HG02678 (cell line): ENCODE measurements at regions not wholly inside any gene's neighbourhood (a gene's known extent, or its start where the extent isn't known, plus 50 kb on each side); places are given as distances from the start of the nearest gene placed in this dataset.
"Not testable (repeated sequence)": the region's sequence is repeated elsewhere in the genome, so short reads cannot be mapped to it uniquely, and the experiment has no call there.

Experiments
- ATAC-seq: cut with Tn5 transposase; IDR thresholded peaks from one replicate; pipeline ENCODE4 v1.9.1; 2021; ENCODE audit warnings: mild to moderate bottlenecking, moderate library complexity; ENCODE audit not compliant: unreplicated experiment

DNA sequence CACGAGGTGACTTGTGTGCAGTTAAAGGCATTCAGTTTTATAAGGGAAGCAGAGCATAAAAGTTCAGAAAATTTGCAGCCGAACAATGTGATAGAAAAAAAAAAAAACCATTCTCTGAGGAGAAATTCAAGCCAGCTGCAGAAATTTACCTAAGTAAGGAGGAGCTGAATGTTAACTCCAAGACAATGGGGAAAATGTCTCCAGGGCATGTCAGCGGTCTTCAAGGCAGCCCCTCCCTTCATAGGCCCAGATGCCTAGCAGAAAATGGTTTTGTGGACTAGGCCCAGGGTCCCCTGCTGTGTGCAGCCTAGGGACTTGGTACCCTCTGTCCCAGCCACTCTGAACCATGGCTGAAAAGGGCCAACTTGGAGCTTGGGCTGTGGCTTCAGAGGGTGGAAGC is 1764.0 kb downstream of the C4orf33 start:
- ATAC-seq = no peak

GRCh38 chr4:130896920-130897319 is 1801.0 kb downstream of the C4orf33 start:
- no peak for ATAC-seq

- ATAC-seq = no peak
Observed at GRCh38 chr4:130901321-130901720, 1805.4 kb downstream of the C4orf33 start.

DNA sequence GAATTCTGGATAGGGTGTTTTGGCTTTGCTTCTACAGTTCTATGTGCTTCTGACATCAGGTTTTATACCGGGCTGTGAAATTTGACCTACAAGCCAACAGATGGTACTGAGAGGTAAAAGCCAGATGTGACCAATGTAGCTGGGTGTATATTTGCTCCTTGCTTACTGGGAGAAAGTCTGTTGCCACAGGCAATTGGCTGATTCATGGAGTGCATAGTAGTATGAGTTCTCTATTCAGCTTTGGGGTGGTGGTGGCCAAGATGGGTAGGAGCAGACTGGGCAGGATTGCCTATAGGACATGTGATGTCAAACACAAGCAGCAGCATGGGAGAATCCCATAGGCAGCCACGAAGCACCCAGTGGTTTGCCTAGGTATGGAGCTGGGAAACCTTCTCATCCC is 1827.0 kb downstream of the C4orf33 start:
- no peak for ATAC-seq

GRCh38 chr4:130955520-130955919 is 1859.6 kb downstream of the C4orf33 start:
- ATAC-seq = no peak

DNA sequence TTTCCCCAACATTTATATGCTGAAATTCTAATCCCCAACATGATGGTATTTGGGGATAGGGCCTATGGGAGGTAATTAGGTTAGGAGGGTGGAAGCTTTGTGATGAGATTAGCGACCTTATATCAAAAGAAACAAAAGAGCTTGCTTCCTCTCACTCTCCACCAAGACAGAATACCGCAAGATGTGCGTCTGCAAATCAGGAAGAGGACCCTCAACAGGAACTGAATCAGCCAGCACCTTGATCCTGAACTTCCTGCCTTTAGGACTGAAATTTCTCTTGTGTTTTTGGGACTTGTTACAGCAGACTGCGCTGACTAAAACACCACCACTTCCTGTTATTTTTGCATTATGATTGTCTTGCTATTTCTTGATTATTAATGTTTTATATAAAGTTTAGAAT is 1889.4 kb downstream of the C4orf33 start:
- no peak for ATAC-seq

DNA sequence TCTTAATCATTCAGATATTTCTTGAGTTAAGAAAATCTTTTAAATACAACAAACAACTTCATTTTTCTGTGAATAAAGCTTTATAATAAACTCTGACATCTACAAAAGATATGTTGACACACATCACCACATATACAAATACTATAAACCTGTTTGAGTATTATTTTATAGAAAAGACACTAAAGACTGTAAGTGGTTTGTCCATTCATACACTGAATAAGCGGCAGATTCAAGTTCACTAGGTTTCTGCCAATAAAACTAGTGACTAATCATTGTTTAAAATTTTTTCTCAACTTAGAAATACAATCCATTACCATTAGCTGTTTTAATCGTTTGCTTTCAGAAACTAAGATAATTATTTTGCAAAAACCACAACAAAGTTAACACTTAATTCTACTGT is 1900.0 kb downstream of the C4orf33 start:
- no peak for ATAC-seq

GRCh38 chr4:131001371-131001770 is 1905.4 kb downstream of the C4orf33 start:
- no peak for ATAC-seq

GRCh38 chr4:131002132-131002531 is 1906.2 kb downstream of the C4orf33 start:
- ATAC-seq = no peak

- no peak for ATAC-seq
Observed at GRCh38 chr4:131006388-131006787, 1910.4 kb downstream of the C4orf33 start.

DNA sequence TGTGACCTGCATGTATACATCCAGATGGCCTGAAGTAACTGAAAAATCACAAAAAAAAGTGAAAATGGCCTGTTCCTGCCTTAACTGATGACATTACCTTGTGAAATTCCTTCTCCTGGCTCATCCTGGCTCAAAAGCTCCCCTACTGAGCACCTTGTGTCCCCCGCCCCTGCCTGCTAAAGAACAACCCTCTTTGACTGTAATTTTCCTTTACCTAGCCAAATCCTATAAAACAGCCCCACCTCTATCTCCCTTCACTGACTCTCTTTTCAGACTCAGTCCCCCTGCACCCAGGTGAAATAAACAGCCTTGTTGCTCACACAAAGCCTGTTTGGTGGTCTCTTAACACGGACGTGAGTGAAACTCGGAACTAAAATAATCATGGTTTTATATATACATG is 1916.0 kb downstream of the C4orf33 start:
- not testable (repeated sequence) for ATAC-seq

GRCh38 chr4:131013226-131013625 is 1917.3 kb downstream of the C4orf33 start:
- ATAC-seq = no peak

DNA sequence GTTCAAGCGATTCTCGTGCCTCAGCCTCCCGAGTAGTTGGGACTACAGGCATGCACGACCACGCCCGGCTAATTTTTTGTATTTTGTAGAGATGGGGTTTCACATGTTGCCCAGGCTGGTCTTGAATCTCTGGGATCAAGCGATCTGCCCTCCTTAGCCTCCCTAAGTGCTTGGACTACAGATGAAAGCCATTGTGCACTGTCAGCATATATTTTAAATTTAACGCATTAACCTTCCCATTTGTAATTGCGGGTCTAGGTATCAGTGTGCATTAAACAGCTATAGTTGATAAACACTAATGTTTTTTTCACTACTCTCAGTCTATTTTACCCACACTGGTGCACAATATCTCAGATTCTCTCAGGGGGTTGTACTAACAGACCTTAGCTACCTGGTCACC is 1930.8 kb downstream of the C4orf33 start:
- no peak for ATAC-seq

DNA sequence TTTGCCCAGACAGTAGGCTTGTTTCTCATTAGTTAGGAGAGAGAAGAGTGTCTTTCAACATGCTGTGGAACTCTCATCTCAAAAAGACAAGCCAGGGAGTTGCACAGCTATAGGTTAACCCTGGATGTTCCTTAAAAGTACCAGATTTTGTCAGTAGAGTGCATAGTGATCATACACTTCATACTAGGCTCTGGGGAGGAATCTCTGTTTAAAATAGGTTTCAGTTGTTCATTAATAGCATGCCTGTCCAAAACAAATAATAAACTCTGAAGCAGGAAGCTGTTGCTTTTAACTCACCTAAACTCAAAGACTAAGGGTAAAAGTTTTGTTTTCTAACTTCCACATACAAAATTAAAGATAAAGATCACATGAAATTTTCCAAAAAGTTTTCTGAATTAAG is 1948.4 kb downstream of the C4orf33 start:
- no peak for ATAC-seq

DNA sequence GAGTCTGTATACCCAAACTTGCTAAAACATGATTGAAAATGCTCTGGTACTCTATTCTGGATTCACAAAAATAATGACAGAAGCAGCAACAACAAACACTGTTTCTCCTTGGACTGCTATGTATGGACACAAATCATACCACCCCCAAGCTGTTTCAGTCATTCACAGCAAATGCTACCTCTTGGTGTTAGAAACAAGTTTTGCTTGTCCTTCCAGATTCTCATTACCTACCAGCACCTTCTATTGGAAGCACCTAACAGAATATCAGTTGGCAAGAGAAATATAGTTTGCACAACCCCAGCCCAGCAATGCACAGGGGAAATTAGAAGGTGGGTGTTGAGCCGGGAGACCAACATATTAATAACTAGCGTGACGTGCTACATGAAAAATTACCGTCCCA is 1950.9 kb downstream of the C4orf33 start:
- no peak for ATAC-seq

GRCh38 chr4:131052646-131053045 is 1956.7 kb downstream of the C4orf33 start:
- no peak for ATAC-seq

DNA sequence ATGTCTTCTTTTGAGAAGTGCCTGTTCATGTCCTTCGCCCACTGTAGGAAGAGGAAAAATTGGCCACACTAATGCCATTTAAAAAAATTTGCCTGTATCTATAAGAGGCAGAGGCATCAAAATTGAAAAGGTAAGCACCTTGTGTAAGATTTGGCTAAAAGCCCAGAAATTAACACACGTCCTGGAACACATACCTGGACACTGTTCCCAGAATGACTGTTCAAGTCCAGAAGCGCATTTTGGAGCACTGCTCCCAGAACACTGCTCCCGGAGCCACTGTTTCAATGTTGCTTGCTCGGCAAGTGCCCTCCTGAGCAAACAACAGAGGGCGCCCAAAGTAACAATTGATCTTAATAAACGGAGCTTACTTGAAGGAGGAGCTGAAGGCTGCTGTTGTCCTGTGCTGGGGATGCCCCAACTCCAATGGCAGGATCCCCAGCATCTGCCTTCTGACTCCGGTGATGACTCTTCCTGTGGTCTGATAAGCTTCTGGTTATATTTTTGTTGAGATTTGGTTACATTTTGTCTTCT is 1958.6 kb downstream of the C4orf33 start:
- ATAC-seq = no peak

DNA sequence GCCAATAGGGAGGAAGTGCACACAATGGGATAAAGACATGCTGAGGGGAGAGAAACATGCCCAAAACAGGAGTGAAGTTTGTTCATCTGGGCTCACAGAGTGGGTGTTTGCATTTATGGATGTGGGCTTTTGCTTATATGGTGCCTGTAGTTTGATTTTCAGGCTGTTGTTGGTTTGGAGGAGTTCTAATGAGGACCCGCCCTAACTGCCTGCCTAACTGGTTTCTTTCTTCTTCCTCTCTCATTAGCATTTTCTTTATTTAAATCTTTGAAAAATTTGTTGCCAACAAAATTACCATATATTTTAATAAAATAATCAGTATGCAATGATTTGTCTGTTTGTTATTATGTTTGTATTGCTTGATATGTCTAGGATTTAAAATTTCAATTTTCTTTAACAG is 1965.8 kb downstream of the C4orf33 start:
- no peak for ATAC-seq

DNA sequence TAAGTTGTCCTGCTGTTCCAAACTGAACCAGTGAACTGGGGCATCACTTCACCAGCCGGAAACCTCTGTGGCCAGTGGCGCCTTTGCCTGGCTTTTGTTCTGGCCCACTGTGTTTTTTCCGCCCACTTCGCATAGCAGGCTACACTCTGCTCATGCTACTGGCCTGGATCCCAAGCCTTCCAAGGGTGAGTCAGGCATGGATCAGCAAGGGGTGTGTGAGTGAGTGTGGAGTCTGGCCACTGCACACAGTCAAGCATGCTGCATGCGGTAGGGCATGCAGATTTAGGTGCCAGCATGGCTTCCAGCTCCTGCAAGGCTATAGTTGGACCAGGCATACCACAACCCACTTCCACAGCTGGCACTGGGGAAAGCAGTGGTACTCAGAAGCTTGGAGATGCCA is 1967.9 kb downstream of the C4orf33 start:
- no peak for ATAC-seq

DNA sequence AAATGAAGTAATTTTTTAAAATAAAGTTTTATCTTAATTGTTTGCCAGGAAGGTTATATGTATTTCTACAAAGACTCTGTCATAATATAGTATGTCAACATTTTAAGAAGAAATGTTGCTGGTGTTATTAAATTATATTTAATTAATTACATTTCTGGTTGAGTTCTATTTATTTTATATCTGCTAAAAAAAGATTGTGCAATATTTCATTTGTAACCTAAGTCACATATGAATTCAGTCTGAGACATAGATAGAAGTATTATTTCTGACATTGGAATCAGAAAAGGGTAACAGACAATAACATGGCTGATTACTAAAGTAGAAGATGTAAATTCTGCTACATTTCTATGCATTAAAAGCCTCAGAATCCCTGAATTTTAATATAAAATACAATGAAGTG is 1985.1 kb downstream of the C4orf33 start:
- no peak for ATAC-seq

DNA sequence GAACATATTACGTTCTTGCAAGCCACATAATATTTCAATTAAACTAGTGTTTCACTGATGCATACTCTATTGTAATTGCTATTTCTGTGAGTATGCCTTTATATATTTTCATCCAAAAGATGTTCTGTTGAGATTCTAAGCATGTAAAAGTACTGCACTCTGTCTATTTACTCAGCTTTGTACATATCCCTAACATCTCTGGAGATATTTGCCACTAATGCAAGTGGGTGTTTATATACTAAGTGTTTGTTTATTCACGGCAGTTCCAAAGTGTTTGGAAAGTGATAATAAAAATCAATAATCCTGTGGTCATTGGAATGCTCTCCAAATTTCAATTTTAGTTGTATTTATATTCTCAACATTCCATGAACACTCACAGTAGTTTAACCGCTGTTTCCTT is 1989.0 kb downstream of the C4orf33 start:
- no peak for ATAC-seq

DNA sequence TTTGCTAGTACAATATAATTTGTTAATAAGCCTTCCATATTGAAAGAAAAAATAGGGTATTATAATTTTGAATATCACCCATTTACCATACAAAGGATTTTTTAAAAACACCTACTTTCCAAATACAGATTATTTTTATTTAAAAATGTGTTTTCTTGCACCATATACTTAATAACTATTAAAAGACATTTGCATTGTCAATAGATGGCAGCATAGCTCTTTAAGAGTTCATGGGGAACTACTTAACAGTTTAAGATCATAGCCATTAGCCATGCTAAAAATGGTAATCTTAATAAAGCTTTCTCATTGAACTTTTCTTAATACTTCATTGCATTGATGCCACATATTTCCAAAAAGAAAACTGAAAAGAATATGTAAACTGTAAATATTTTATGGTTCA is 1995.9 kb downstream of the C4orf33 start:
- ATAC-seq = no peak

DNA sequence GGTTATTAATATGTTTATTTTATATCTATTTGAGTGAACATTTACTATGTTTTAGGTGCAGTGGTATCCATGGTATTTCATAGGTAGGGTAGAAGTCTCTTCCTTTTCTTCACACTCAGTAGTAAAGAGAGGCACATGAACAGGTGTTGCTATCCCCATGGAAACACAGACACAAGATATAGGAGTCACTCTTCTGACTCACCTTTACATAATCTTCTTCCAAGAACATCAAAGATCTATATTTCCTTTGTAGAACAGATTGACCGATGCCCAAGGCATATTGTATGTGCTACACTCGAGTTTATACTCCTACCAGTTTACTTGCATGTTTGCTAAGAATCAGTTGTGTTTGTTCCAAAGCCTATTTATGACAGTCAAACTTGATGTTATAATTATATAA is 1997.4 kb downstream of the C4orf33 start:
- no peak for ATAC-seq

DNA sequence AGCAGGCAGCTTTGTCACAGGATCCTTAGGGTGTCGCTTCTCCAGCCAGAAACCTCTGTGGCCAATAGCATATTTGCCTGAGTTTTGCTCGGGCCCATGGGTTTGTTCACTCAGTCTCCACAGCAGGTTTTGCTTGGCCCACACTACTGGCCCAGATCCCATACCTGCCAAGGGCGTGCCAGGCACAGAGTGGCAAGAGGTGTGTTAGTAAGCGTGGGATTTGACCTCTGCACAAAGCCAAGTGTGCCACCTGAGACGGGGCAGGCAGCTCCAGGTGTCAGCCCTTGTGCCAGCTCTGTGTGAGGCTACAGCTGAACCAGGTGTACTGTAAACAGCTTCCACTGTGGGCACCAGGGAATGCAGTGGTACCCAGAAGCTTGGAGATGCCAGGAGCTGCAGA is 2003.0 kb downstream of the C4orf33 start:
- no peak for ATAC-seq
